HepG2 (cell line): ENCODE measurements at regions not wholly inside any gene's neighbourhood (a gene's known extent, or its start where the extent isn't known, plus 50 kb on each side); places are given as distances from the start of the nearest gene placed in this dataset.

Experiments used
- ATAC-seq: fragments of 200-7000 bp; cut with Tn5 transposase; 3 replicates; pipeline ENCODE4 v1.9.1; 2020; ENCODE audit warnings: mild to moderate bottlenecking, moderate library complexity
- BruUV-seq: library from RNA; stranded (reverse); fragments of 400-500 nt; replicated peaks from 2 replicates; lab custom pipeline; 2021; lab: Mats Ljungman, UMichigan
- CTCF ChIA-PET: fragments of 300-600 bp; formaldehyde crosslinking; extraction: SDS; loops from one replicate; lab custom pipeline; 2021; ENCODE audit warnings: low total read pairs, inconsistent platforms, low intra/inter-chr PET ratio; lab: Yijun Ruan, JAX
- POLR2A ChIA-PET: fragments of 350-600 bp; sonication (Branson Sonifier 250); formaldehyde crosslinking; loops from one replicate; lab custom pipeline; 2020; ENCODE audit warnings: antibody characterized with exemption, inconsistent platforms; lab: Yijun Ruan, JAX
- DNase-seq: peaks from one replicate; pipeline ENCODE4 v3.0.0-alpha.2; 2015; ENCODE audit warnings: low spot score
- FAIRE-seq: peaks from 3 replicates; lab custom pipeline; 2011; peaks lifted over from hg19 to GRCh38; lab: Jason Lieb, UNC
- H2AFZ ChIP-seq: one replicate; pipeline ENCODE4 v1.6.1; 2011; ENCODE audit warnings: low read length, inconsistent platforms
- H3K27ac ChIP-seq: fragments of 300-600 bp; 3 replicates; pipeline ENCODE4 v1.8.0; 2011; ENCODE audit warnings: mixed run types, mild to moderate bottlenecking, mixed read lengths, low read length, inconsistent platforms; ENCODE audit not compliant: insufficient read depth; ENCODE audit errors: extremely low read length
- H3K27me3 ChIP-seq, 2 experiments: fragments of 200-600 bp in 1 of 2; 2 replicates in 1 of 2; 3 replicates in 1 of 2; pipeline versions ENCODE4 v1.6.0 to v1.8.0; 2011; ENCODE audit warnings: low read length in 2 of 2, mild to moderate bottlenecking in 2 of 2, moderate library complexity in 2 of 2, inconsistent platforms in 1 of 2; ENCODE audit not compliant: insufficient read depth in 2 of 2, control insufficient read depth in 1 of 2
- H3K36me3 ChIP-seq, 2 experiments: fragments of 200-600 bp in 1 of 2; replicated peaks in 1 of 2; 2 replicates in 1 of 2; 3 replicates in 1 of 2; pipeline versions ENCODE4 v1.5.1 to v1.8.0; 2011; ENCODE audit warnings: low read length in 2 of 2, inconsistent platforms in 1 of 2; ENCODE audit not compliant: insufficient read depth in 2 of 2, control insufficient read depth in 1 of 2
- H3K4me1 ChIP-seq: 2 replicates; pipeline ENCODE4 v1.5.1; 2012; ENCODE audit warnings: low read length, inconsistent platforms; ENCODE audit not compliant: insufficient read depth
- H3K4me2 ChIP-seq: 2 replicates; pipeline ENCODE4 v1.6.0; 2011; ENCODE audit warnings: low read depth, low read length, inconsistent platforms
- H3K4me3 ChIP-seq, 3 experiments: fragments of 200-600 bp in 1 of 3; sonication (generic), shearing (Covaris generic) in 1 of 3; replicated peaks in 1 of 3; 2 replicates each; pipeline ENCODE4 v1.5.1; 2011 to 2016; ENCODE audit warnings: low read length in 3 of 3, inconsistent platforms in 2 of 3, low read depth in 2 of 3, mild to moderate bottlenecking in 2 of 3, control low read depth in 1 of 3, mixed read lengths in 1 of 3; ENCODE audit not compliant: insufficient read depth in 1 of 3
- H3K79me2 ChIP-seq: one replicate; pipeline ENCODE4 v1.6.1; 2011; ENCODE audit warnings: low read length, inconsistent platforms; ENCODE audit not compliant: insufficient read depth
- H3K9ac ChIP-seq: 2 replicates; pipeline ENCODE4 v1.6.0; 2011; ENCODE audit warnings: mild to moderate bottlenecking, low read depth, low read length, inconsistent platforms; ENCODE audit not compliant: insufficient read depth
- H3K9me3 ChIP-seq: 2 replicates; pipeline ENCODE4 v1.5.1; 2012; ENCODE audit warnings: mild to moderate bottlenecking, low read length
- H4K20me1 ChIP-seq: 2 replicates; pipeline ENCODE4 v1.6.0; 2011; ENCODE audit warnings: inconsistent platforms, mild to moderate bottlenecking, low read length, moderate library complexity; ENCODE audit not compliant: insufficient read depth
- AFF4 ChIP-seq: sonication (generic); formaldehyde crosslinking; IDR thresholded peaks from 2 replicates; pipeline ENCODE4 v1.4.0; 2020; ENCODE audit warnings: missing genetic modification reagents
- AKAP8 ChIP-seq: sonication (generic); formaldehyde crosslinking; IDR thresholded peaks from 2 replicates; pipeline ENCODE4 v1.5.1; 2020; ENCODE audit warnings: mild to moderate bottlenecking, missing genetic modification reagents
- ERF ChIP-seq: IDR thresholded peaks from 2 replicates; pipeline ENCODE4 v1.6.1; 2018; ENCODE audit warnings: missing biosample characterization, missing genetic modification reagents
- GABPB1 ChIP-seq: IDR thresholded peaks from 2 replicates; pipeline ENCODE4 v1.6.1; 2016; ENCODE audit warnings: mild to moderate bottlenecking, missing genetic modification reagents, moderate library complexity, missing compliant biosample characterization
- RFX3 ChIP-seq: IDR thresholded peaks from 2 replicates; pipeline ENCODE4 v1.6.1; 2016; ENCODE audit warnings: missing biosample characterization, missing genetic modification reagents
- RXRB ChIP-seq: IDR thresholded peaks from 2 replicates; pipeline ENCODE4 v1.6.1; 2016; ENCODE audit warnings: borderline replicate concordance, missing genetic modification reagents, missing compliant biosample characterization
- SMARCE1 ChIP-seq: fragments of 450-650 bp; IDR thresholded peaks from 2 replicates; pipeline ENCODE4 v1.6.1; 2017; ENCODE audit warnings: borderline replicate concordance
- ZNF780A ChIP-seq: sonication (generic); formaldehyde crosslinking; IDR thresholded peaks from 2 replicates; pipeline ENCODE4 v1.8.0; 2022; ENCODE audit warnings: mild to moderate bottlenecking, missing genetic modification reagents, moderate library complexity
- WGBS: methylation state at CpG from one replicate; pipeline ENCODE4 v1.1.6; 2017; ENCODE audit warnings: low lambda C conversion rate; 5-methylcytosine and 5-hydroxymethylcytosine counted together
- in situ Hi-C: cut with HindIII; loops from 2 replicates; pipeline ENCODE4 v1.10.0; 2017; ENCODE audit warnings: low pct_unique_long_range_greater_than_20kb; ENCODE audit not compliant: extremely low pct_ligation_motif_present
- intact Hi-C: fragments of 100-400 bp; cut with micrococcal nuclease; formaldehyde crosslinking; loops from one replicate; pipeline ENCODE4 v1.10.0; 2022; ENCODE audit not compliant: unreplicated experiment

- Histone ChIP-seq H3K9me3 (peaks cover 22% of the 10 kb centered on the region), H3K4me3 (no peak overlapping the region), H3K9ac (no peak overlapping the region), H3K4me2 (no peak overlapping the region), H2AFZ (no peak overlapping the region), H3K27me3 (no peaks in the 10 kb centered on the region), H3K79me2 (no peaks in the 10 kb centered on the region), H3K36me3 (no peaks in the 10 kb centered on the region), H3K27ac (no peak overlapping the region), H4K20me1 (no peaks in the 10 kb centered on the region), H3K4me1 (no peaks in the 10 kb centered on the region)
- CTCF ChIA-PET: no interaction called here
- no peak for ATAC-seq
- POLR2A ChIA-PET: no interaction called here
- BruUV-seq: no TSS peak
- TF ChIP-seq RFX3 (CRISPR knock-in tag) (no peak), AFF4 (CRISPR knock-in tag) (no peak), SMARCE1 (no peak)
- 1% methylated on average over 3 of the region's 3 CpGs for WGBS
- FAIRE-seq: no peak
- in situ Hi-C loops (no loop called here), intact Hi-C loops (no loop called here)
- no peak for DNase-seq
Measured at GRCh38 chr2:103383541-103383940, 621.7 kb downstream of the TMEM182 start.

GRCh38 chr2:103386872-103387271 is 625.0 kb downstream of the TMEM182 start:
- Histone ChIP-seq H3K4me1 (no peaks in the 10 kb centered on the region), H3K36me3 (no peaks in the 10 kb centered on the region), H3K9me3 (no peaks in the 10 kb centered on the region), H3K79me2 (no peaks in the 10 kb centered on the region), H3K27me3 (no peaks in the 10 kb centered on the region), H3K4me3 (no peak overlapping the region), H3K9ac (no peak overlapping the region), H2AFZ (no peak overlapping the region), H3K4me2 (no peak overlapping the region), H4K20me1 (no peaks in the 10 kb centered on the region), H3K27ac (no peak overlapping the region)
- ATAC-seq (no peak), DNase-seq (no peak), FAIRE-seq (no peak)
- POLR2A ChIA-PET: no interaction called here
- in situ Hi-C loops: no loop called here
- CTCF ChIA-PET: no interaction called here
- no peak for TF ChIP-seq ZNF780A (CRISPR knock-in tag)
- no peak for TF ChIP-seq GABPB1 (CRISPR knock-in tag)
- TF ChIP-seq RXRB (CRISPR knock-in tag): no peak
- no peak for TF ChIP-seq AKAP8
- no peak for TF ChIP-seq ERF (CRISPR knock-in tag)
- intact Hi-C loops: no loop called here
- BruUV-seq: no TSS peak
- WGBS: 47% methylated on average over 3 of the region's 3 CpGs
